ENCODE measurements at regions not wholly inside any gene's neighbourhood (a gene's known extent, or its start where the extent isn't known, plus 50 kb on each side); places are given as distances from the start of the nearest gene placed in this dataset.

GRCh38 chr6:3634280-3634816 is 117.2 kb downstream of the PXDC1 start:
- TF ChIP-seq, protein P1, sequence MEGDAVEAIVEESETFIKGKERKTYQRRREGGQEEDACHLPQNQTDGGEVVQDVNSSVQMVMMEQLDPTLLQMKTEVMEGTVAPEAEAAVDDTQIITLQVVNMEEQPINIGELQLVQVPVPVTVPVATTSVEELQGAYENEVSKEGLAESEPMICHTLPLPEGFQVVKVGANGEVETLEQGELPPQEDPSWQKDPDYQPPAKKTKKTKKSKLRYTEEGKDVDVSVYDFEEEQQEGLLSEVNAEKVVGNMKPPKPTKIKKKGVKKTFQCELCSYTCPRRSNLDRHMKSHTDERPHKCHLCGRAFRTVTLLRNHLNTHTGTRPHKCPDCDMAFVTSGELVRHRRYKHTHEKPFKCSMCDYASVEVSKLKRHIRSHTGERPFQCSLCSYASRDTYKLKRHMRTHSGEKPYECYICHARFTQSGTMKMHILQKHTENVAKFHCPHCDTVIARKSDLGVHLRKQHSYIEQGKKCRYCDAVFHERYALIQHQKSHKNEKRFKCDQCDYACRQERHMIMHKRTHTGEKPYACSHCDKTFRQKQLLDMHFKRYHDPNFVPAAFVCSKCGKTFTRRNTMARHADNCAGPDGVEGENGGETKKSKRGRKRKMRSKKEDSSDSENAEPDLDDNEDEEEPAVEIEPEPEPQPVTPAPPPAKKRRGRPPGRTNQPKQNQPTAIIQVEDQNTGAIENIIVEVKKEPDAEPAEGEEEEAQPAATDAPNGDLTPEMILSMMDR (IDR thresholded peaks at IDR 0.05): no peak
- no peak for TF ChIP-seq POLR2A (IDR thresholded peaks at IDR 0.05)
